Fibroblast of pulmonary artery (primary cell): ENCODE measurements at regions not wholly inside any gene's neighbourhood (a gene's known extent, or its start where the extent isn't known, plus 50 kb on each side); places are given as distances from the start of the nearest gene placed in this dataset.

Experiments used
- DNase-seq: peaks from one replicate; pipeline ENCODE4 v3.0.0-alpha.2; 2010; ENCODE audit warnings: low read depth
- H3K4me3 ChIP-seq: replicated peaks from 2 replicates; pipeline ENCODE4 v1.5.1; 2011; ENCODE audit warnings: low read depth, mild to moderate bottlenecking, control low read depth, low read length, moderate library complexity
- TF ChIP-seq, protein P1 (sequence below): IDR thresholded peaks from 2 replicates; pipeline ENCODE4 v1.5.1; 2011; ENCODE audit warnings: mild to moderate bottlenecking, control low read depth, low read length, inconsistent platforms; ENCODE audit errors: missing control alignments

DNA sequence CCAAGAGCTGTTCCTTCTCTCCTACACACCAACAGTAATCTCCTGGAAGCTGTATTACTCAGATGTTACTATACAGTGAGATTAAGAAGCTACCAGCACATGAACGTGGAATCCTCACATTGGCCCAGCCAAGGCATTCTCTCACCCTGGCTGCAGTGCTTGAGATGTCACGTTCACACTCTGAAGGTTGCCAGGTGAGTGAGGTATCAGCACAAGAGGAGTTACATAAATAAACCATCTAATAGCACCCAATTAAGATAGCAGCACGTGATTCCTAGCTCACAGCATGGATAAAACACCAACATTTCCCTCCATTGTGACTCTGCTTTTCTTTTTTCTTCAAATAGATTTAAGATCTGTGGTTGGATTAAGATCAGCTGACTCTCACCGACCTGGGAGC, 182.8 kb downstream of the PLPP3 start:
- TF ChIP-seq, protein P1, sequence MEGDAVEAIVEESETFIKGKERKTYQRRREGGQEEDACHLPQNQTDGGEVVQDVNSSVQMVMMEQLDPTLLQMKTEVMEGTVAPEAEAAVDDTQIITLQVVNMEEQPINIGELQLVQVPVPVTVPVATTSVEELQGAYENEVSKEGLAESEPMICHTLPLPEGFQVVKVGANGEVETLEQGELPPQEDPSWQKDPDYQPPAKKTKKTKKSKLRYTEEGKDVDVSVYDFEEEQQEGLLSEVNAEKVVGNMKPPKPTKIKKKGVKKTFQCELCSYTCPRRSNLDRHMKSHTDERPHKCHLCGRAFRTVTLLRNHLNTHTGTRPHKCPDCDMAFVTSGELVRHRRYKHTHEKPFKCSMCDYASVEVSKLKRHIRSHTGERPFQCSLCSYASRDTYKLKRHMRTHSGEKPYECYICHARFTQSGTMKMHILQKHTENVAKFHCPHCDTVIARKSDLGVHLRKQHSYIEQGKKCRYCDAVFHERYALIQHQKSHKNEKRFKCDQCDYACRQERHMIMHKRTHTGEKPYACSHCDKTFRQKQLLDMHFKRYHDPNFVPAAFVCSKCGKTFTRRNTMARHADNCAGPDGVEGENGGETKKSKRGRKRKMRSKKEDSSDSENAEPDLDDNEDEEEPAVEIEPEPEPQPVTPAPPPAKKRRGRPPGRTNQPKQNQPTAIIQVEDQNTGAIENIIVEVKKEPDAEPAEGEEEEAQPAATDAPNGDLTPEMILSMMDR: no peak
- no peak overlapping the region for H3K4me3 ChIP-seq
- DNase-seq: no peak

GRCh38 chr1:56395776-56396175, 183.6 kb downstream of the PLPP3 start:
- DNase-seq: no peak
- H3K4me3 ChIP-seq: no peak overlapping the region
- TF ChIP-seq, protein P1: no peak

GRCh38 chr1:56394298-56394697, 185.1 kb downstream of the PLPP3 start:
- H3K4me3 ChIP-seq: no peak overlapping the region
- TF ChIP-seq, protein P1: no peak
- no peak for DNase-seq

GRCh38 chr1:56390934-56391731, 188.2 kb downstream of the PLPP3 start:
- TF ChIP-seq, protein P1: no peak
- DNase-seq: no peak
- no peak overlapping the region for H3K4me3 ChIP-seq

DNA sequence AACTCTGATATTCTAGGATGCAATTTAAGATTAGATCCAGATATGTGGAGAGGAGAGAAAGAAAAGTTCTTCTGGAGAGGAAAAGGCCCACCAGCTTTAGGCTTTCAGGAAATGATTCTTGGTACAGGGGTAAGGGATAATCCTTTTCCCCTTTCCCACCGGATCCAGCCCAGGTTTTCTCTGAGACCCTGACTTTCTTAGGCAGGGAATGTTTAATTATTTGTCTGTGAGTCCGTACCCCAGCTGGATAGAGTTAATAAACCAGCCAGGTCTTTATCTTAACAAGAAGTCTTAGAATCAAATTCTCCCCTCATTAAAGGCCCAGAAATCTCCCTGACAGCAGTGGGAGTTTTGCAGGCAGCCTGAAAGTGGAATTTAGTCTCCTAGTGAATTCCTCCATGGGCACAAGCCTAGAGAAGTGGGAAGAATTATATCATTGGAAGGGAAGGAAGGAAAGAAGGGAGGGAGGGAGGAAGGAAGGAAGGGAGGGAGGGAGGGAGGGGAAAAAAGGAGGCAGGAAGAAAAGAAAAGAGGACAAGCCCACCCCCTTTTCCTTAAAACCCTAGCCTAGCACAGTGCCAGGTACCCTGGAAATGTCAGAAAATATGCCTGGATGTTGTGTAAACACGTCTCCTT, 189.0 kb downstream of the PLPP3 start:
- DNase-seq: no peak
- TF ChIP-seq, protein P1: no peak
- no peak overlapping the region for H3K4me3 ChIP-seq

DNA sequence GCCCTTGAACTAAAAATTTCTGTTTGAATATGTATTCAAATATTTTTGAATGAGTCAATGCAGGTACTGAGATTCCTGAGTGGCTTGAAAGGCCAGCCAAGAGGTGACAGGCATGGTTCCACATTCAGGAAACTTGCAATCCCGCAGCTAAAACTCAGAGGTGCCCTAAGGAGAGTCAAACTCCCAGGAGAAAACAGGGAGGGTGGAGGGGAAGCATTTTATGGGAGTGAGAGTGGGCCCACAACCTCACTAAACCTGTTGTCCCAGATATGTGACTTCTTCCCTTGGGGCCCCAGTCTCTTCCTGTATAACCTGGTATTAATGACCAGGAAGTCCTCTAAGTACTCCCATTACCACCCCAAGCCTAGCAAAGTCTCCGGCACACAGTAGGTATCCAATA, 189.6 kb downstream of the PLPP3 start:
- TF ChIP-seq, protein P1: no peak
- DNase-seq: no peak
- H3K4me3 ChIP-seq: no peak overlapping the region
